GM12878 (cell line): ENCODE measurements at regions not wholly inside any gene's neighbourhood (a gene's known extent, or its start where the extent isn't known, plus 50 kb on each side); places are given as distances from the start of the nearest gene placed in this dataset.

Source experiments
- BCLAF1 ChIP-seq: fragments of 450-650 bp; IDR thresholded peaks from 2 replicates; pipeline ENCODE4 v1.6.1; 2017; ENCODE audit warnings: antibody characterized with exemption, mild to moderate bottlenecking, moderate library complexity
- CTCF ChIP-seq, 3 experiments: IDR thresholded peaks in 2 of 3; conservative IDR thresholded peaks in 1 of 3; 2 replicates each; pipeline ENCODE4 v1.5.1; 2011; ENCODE audit warnings: low read depth in 3 of 3, low read length in 3 of 3, mild to moderate bottlenecking in 3 of 3, control low read depth in 2 of 3, moderate library complexity in 2 of 3, inconsistent platforms in 1 of 3, mixed read lengths in 1 of 3; ENCODE audit not compliant: control insufficient read depth in 2 of 3, insufficient read depth in 1 of 3; ENCODE audit errors: extremely low read depth in 1 of 3
- EZH2 ChIP-seq: IDR thresholded peaks from 2 replicates; pipeline ENCODE4 v1.6.1; 2012; ENCODE audit warnings: low read depth, mild to moderate bottlenecking, control low read depth, inconsistent platforms, low read length, borderline replicate concordance; ENCODE audit not compliant: control insufficient read depth
- HDAC2 ChIP-seq: fragments of 200-600 bp; sonication (generic); IDR thresholded peaks from 2 replicates; pipeline ENCODE4 v1.6.1; 2017
- POLR2A ChIP-seq: IDR thresholded peaks from 2 replicates; pipeline ENCODE4 v1.6.1; 2011; ENCODE audit warnings: low read depth, mild to moderate bottlenecking, low read length
- SMARCA5 ChIP-seq: fragments of 450-650 bp; IDR thresholded peaks from 2 replicates; pipeline ENCODE4 v1.6.1; 2017; ENCODE audit warnings: mild to moderate bottlenecking

- TF ChIP-seq EZH2 (no peak), POLR2A (no peak), HDAC2 (no peak), SMARCA5 (no peak), CTCF (IDR thresholded peaks at IDR 0.05 in 2 of 3, conservative IDR thresholded peaks at IDR 0.05 in 1 of 3; ENCODE audit: control insufficient read depth in 2 of 3, extremely low read depth in 1 of 3, insufficient read depth in 1 of 3, low read depth in 3 of 3, low read length in 3 of 3) (no peak), BCLAF1 (no peak)
Measured at GRCh38 chr14:101217080-101217463, 313.6 kb upstream of the RTL1 start.
